Adipocyte (in vitro differentiated cells): ENCODE measurements at regions not wholly inside any gene's neighbourhood (a gene's known extent, or its start where the extent isn't known, plus 50 kb on each side); places are given as distances from the start of the nearest gene placed in this dataset.
"Not testable (repeated sequence)": the region's sequence is repeated elsewhere in the genome, so short reads cannot be mapped to it uniquely, and the experiment has no call there.

Source experiments
- DNase-seq: peaks from one replicate; pipeline ENCODE4 v3.0.0-alpha.2; 2015; ENCODE audit warnings: low read depth
- H3K27me3 ChIP-seq: replicated peaks from 2 replicates; pipeline ENCODE4 v1.7.0; 2013; ENCODE audit warnings: mild to moderate bottlenecking, low read length, moderate library complexity; ENCODE audit not compliant: control insufficient read depth, insufficient read depth
- H3K36me3 ChIP-seq: 2 replicates; pipeline ENCODE4 v1.7.0; 2013; ENCODE audit warnings: low read length, mild to moderate bottlenecking, moderate library complexity; ENCODE audit not compliant: control insufficient read depth, insufficient read depth, severe bottlenecking
- H3K4me1 ChIP-seq: 2 replicates; pipeline ENCODE4 v1.7.0; 2013; ENCODE audit warnings: mild to moderate bottlenecking, low read length, moderate library complexity; ENCODE audit not compliant: control insufficient read depth, insufficient read depth
- H3K4me3 ChIP-seq: 2 replicates; pipeline ENCODE4 v1.7.0; 2013; ENCODE audit warnings: mild to moderate bottlenecking, low read length, moderate library complexity
- H3K9ac ChIP-seq: 2 replicates; pipeline ENCODE4 v1.7.0; 2013; ENCODE audit warnings: mild to moderate bottlenecking, low read length, moderate library complexity
- H3K9me3 ChIP-seq: 2 replicates; pipeline ENCODE4 v1.7.0; 2013; ENCODE audit warnings: mild to moderate bottlenecking, low read length, moderate library complexity; ENCODE audit not compliant: control insufficient read depth

DNA sequence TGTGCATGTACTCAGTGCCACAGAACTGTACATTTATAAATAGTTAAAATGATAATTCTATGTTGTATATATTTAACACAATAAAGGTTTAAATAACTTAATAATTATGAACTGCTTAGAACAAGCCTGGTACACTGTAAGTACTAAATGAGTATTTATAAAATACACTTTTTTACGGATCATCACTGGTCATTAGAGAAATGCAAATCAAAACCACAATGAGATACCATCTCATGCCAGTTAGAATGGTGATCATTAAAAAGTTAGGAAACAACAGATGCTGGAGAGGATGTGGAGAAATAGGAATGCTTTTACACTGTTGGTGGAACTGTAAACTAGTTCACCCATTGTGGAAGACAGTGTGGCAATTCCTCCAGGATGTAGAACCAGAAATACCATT is 74.4 kb upstream of the C3orf49 start:
- not testable (repeated sequence) for H3K9me3 ChIP-seq, H3K27me3 ChIP-seq, DNase-seq, H3K36me3 ChIP-seq, H3K9ac ChIP-seq, H3K4me1 ChIP-seq, H3K4me3 ChIP-seq

DNA sequence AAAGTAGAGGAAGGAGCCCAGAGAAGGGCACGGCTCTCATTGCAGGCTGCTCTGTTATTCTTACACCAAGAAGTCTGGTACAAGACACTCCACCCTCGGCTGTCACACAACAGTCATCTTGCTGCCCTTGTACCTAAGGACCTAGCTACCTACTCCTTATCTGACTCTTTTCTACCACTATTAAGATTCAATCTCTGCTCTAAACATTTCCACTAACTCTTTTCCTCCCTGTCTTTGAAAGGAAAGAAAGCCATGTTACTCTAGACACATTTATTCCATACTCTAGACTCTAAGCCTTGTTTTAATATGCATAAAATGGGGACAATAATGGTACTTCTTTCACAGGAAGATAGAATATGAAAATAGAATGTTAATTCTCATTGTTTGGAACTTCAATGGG is 73.3 kb upstream of the C3orf49 start:
- Histone ChIP-seq H3K36me3 (no peaks in the 10 kb centered on the region), H3K9me3 (no peaks in the 10 kb centered on the region), H3K4me1 (no peaks in the 10 kb centered on the region), H3K27me3 (no peaks in the 10 kb centered on the region), H3K9ac (no peak overlapping the region), H3K4me3 (no peak overlapping the region)
- no peak for DNase-seq

- Histone ChIP-seq H3K9ac (no peak overlapping the region), H3K9me3 (no peaks in the 10 kb centered on the region), H3K27me3 (no peaks in the 10 kb centered on the region), H3K4me1 (no peaks in the 10 kb centered on the region), H3K36me3 (no peaks in the 10 kb centered on the region), H3K4me3 (no peak overlapping the region)
- DNase-seq: no peak
Observed at GRCh38 chr3:63746211-63746610, 72.9 kb upstream of the C3orf49 start.

- Histone ChIP-seq H3K36me3 (no peaks in the 10 kb centered on the region), H3K4me3 (no peak overlapping the region), H3K27me3 (no peaks in the 10 kb centered on the region), H3K9ac (no peak overlapping the region), H3K9me3 (no peaks in the 10 kb centered on the region), H3K4me1 (no peaks in the 10 kb centered on the region)
- no peak for DNase-seq
Observed at GRCh38 chr3:63751459-63751858, 67.6 kb upstream of the C3orf49 start.

- Histone ChIP-seq H3K9me3 (no peaks in the 10 kb centered on the region), H3K36me3 (no peaks in the 10 kb centered on the region), H3K9ac (no peak overlapping the region), H3K4me1 (no peaks in the 10 kb centered on the region), H3K27me3 (no peaks in the 10 kb centered on the region), H3K4me3 (no peak overlapping the region)
- peak; percentile 53 for DNase-seq
Observed at GRCh38 chr3:63753567-63753966, 65.5 kb upstream of the C3orf49 start.

- Histone ChIP-seq H3K4me1 (no peaks in the 10 kb centered on the region), H3K9ac (no peak overlapping the region), H3K4me3 (no peak overlapping the region), H3K36me3 (no peaks in the 10 kb centered on the region), H3K9me3 (no peaks in the 10 kb centered on the region), H3K27me3 (no peaks in the 10 kb centered on the region)
- no peak for DNase-seq
Observed at GRCh38 chr3:63753995-63754394, 65.1 kb upstream of the C3orf49 start.

DNA sequence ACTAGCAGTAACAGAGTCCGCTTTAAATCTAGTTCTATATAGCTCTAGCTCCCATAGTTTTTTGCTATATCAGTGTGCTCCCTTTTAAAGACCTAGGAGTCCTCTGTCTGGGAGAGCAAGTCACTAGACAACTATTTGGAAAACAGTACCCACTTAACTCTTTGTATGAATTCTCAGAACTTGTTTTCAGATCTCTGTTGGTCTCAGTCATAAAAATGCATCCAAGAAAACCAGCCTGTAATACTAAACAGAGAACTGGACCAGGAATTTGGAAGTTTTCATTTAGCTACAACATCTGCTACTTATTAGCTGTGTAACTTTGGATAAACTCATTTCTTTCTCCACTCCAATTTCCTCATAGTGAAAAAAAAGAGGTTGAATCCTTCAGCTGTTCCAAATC is 56.9 kb upstream of the C3orf49 start:
- Histone ChIP-seq H3K27me3 (no peaks in the 10 kb centered on the region), H3K36me3 (no peaks in the 10 kb centered on the region), H3K9ac (peak overlapping the region; percentile 84), H3K4me3 (peak overlapping the region; percentile 80), H3K9me3 (no peaks in the 10 kb centered on the region), H3K4me1 (peaks cover 46% of the 10 kb centered on the region)
- DNase-seq: peak; percentile 87

GRCh38 chr3:63762934-63763550 is 56.1 kb upstream of the C3orf49 start:
- peak; percentile 45 for DNase-seq
- H3K4me1 ChIP-seq: peaks cover 46% of the 10 kb centered on the region
- no peaks in the 10 kb centered on the region for H3K36me3 ChIP-seq
- H3K9ac ChIP-seq: peak overlapping the region; percentile 84
- H3K27me3 ChIP-seq: no peaks in the 10 kb centered on the region
- peak overlapping the region; percentile 80 for H3K4me3 ChIP-seq
- no peaks in the 10 kb centered on the region for H3K9me3 ChIP-seq

- Histone ChIP-seq H3K4me1 (peaks cover 46% of the 10 kb centered on the region), H3K9me3 (no peaks in the 10 kb centered on the region), H3K9ac (no peak overlapping the region), H3K27me3 (no peaks in the 10 kb centered on the region), H3K4me3 (peak overlapping the region; percentile 11), H3K36me3 (no peaks in the 10 kb centered on the region)
- DNase-seq: no peak
Observed at GRCh38 chr3:63764511-63764910, 54.6 kb upstream of the C3orf49 start.

DNA sequence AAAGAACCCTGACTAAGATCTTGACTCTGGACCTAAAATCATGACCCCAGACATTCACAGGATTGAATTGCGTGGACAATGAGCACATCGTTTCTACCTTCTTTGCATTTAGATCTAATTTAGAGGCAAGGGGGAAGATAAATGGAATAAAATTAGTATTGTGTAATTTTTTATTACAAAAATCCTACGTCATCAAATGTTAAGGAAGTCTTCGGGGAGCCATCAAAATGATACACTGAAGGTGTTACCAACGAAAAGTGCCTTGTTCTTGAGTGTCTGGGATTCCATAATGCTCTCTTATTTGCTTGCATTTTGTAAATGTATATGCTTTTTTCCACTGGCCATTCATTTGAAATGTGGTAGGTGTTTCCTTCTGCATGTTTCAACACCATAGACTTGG is 52.8 kb upstream of the C3orf49 start:
- H3K9me3 ChIP-seq: no peaks in the 10 kb centered on the region
- no peaks in the 10 kb centered on the region for H3K27me3 ChIP-seq
- no peak for DNase-seq
- no peak overlapping the region for H3K4me3 ChIP-seq
- H3K9ac ChIP-seq: no peak overlapping the region
- no peaks in the 10 kb centered on the region for H3K36me3 ChIP-seq
- peaks cover 35% of the 10 kb centered on the region for H3K4me1 ChIP-seq

DNA sequence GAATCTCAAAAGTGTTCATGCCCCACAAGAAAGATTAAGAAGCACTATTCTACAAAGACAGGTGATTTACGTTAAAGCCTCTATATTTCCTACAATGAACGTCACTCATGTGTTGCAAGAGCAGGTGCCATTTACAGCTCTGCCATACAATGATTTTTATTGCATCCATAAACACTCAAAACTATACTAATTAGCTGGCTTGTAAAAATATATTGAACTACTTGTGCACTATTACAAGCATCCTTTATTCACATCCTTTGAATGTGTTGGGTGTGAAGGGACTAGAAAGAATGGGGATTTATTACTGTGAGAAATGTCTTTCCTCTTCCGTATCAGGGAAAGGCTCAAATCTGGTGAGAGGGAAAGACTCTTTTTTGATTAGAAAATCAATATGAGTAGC is 50.7 kb upstream of the C3orf49 start:
- no peak overlapping the region for H3K9ac ChIP-seq
- no peak for DNase-seq
- no peak overlapping the region for H3K4me3 ChIP-seq
- no peaks in the 10 kb centered on the region for H3K9me3 ChIP-seq
- H3K27me3 ChIP-seq: no peaks in the 10 kb centered on the region
- H3K36me3 ChIP-seq: no peaks in the 10 kb centered on the region
- H3K4me1 ChIP-seq: peaks cover 13% of the 10 kb centered on the region

DNA sequence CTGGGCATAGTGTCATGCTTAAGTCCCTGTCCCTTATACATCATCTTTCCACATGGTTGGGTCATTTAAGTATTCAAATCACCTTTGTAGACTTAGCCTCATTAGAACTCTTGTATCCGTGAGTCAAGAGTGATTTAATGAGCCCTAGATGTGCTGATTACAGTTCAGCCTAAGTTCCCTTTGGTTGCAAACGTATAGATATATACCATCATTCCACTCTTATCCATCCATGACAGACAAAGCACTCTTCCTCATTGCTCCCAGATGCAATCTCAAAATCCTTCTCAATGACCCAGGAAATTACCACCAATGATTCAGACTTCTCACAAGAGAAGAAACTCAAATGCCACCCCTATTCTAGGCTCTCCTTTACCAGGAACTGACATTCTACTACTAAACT is 50.2 kb upstream of the C3orf49 start:
- Histone ChIP-seq H3K9ac (no peak overlapping the region), H3K27me3 (no peaks in the 10 kb centered on the region)

More for the DNA sequence above, 50.2 kb upstream of the C3orf49 start:
- Histone ChIP-seq H3K4me3 (no peak overlapping the region), H3K36me3 (no peaks in the 10 kb centered on the region), H3K4me1 (peaks cover 9% of the 10 kb centered on the region), H3K9me3 (no peaks in the 10 kb centered on the region)
- no peak for DNase-seq
